Esophagus muscularis mucosa (tissue), 4 donors: ENCODE measurements at regions not wholly inside any gene's neighbourhood (a gene's known extent, or its start where the extent isn't known, plus 50 kb on each side); places are given as distances from the start of the nearest gene placed in this dataset.
"Not testable (repeated sequence)": the region's sequence is repeated elsewhere in the genome, so short reads cannot be mapped to it uniquely, and the experiment has no call there.

Source experiments
- DNase-seq: peaks from one replicate; pipeline ENCODE4 v3.0.0-alpha.2; 2017; ENCODE audit errors: extremely low spot score
- H3K27ac ChIP-seq, 4 donors: fragments of 200-600 bp; sonication (generic); replicated peaks in 1 of 4; 1 replicate in 3 of 4; 2 replicates in 1 of 4; pipeline ENCODE4 v1.5.1; 2016 to 2019; ENCODE audit warnings: mild to moderate bottlenecking in 1 of 4
- H3K27me3 ChIP-seq, 4 donors: fragments of 200-600 bp; sonication (generic); one replicate each; pipeline versions ENCODE4 v1.5.1 to v1.6.0; 2016 to 2019
- H3K36me3 ChIP-seq, 4 donors: fragments of 200-600 bp; sonication (generic); one replicate each; pipeline ENCODE4 v1.5.1; 2016 to 2019
- H3K4me1 ChIP-seq, 4 donors: fragments of 200-600 bp; sonication (generic); one replicate each; pipeline ENCODE4 v1.5.1; 2016 to 2019
- H3K4me3 ChIP-seq, 4 donors: fragments of 200-600 bp; sonication (generic); 1 replicate in 2 of 4; 2 replicates in 2 of 4; pipeline ENCODE4 v1.5.1; 2016 to 2019; ENCODE audit warnings: mild to moderate bottlenecking in 4 of 4, moderate library complexity in 1 of 4
- H3K9me3 ChIP-seq, 4 donors: fragments of 200-600 bp; sonication (generic); 1 replicate in 3 of 4; 2 replicates in 1 of 4; pipeline ENCODE4 v1.5.1; 2016 to 2019
- CTCF ChIP-seq, 3 experiments: fragments of 200-600 bp in 2 of 3; fragments of 450-650 bp in 1 of 3; sonication (generic) in 2 of 3; IDR thresholded peaks; one replicate each; pipeline ENCODE4 v1.5.1; 2017 to 2019; ENCODE audit warnings: antibody characterized with exemption in 3 of 3, mild to moderate bottlenecking in 2 of 3, moderate library complexity in 1 of 3
- EP300 ChIP-seq: sonication (generic); formaldehyde crosslinking; IDR thresholded peaks from one replicate; pipeline ENCODE4 v1.6.1; 2017; ENCODE audit warnings: antibody characterized with exemption
- POLR2A ChIP-seq: fragments of 450-650 bp; IDR thresholded peaks from one replicate; pipeline ENCODE4 v1.6.1; 2017; ENCODE audit warnings: antibody characterized with exemption, moderate library complexity, mild to moderate bottlenecking, low read depth
- POLR2AphosphoS5 ChIP-seq, 2 donors: sonication (generic); formaldehyde crosslinking; IDR thresholded peaks; one replicate each; pipeline ENCODE4 v1.6.1; 2017; ENCODE audit warnings: antibody characterized with exemption in 2 of 2
- WGBS: methylation state at CpG from one replicate; pipeline ENCODE4 v1.1.5; 2018; 5-methylcytosine and 5-hydroxymethylcytosine counted together
- intact Hi-C: fragments of 100-400 bp; cut with DNase I; formaldehyde crosslinking; loops from one replicate; pipeline ENCODE4 v1.15.1; 2023

- intact Hi-C loops: no loop called here
- no peaks in the 10 kb centered on the region for H3K27me3 ChIP-seq
- 58% methylated on average over 3 of the region's 3 CpGs for WGBS
- peaks cover 0 to 16% (median 4%) of the 10 kb centered on the region in 4 donors for H3K9me3 ChIP-seq
- H3K27ac ChIP-seq: no peak overlapping the region
- H3K4me1 ChIP-seq: peaks cover 0 to 9% (median 2%) of the 10 kb centered on the region in 4 donors
- H3K36me3 ChIP-seq: no peaks in the 10 kb centered on the region
- TF ChIP-seq CTCF (IDR thresholded peaks at IDR 0.05): no peak
- TF ChIP-seq EP300: no peak
- no peak for TF ChIP-seq POLR2A
- TF ChIP-seq POLR2AphosphoS5 (IDR thresholded peaks at IDR 0.05): no peak
- no peak overlapping the region for H3K4me3 ChIP-seq
- no peak for DNase-seq
Observed at GRCh38 chr3:146368882-146369523, 100.4 kb downstream of the PLSCR2 start.

- Histone ChIP-seq H3K4me3 (no peak overlapping the region), H3K4me1 (no peaks in the 10 kb centered on the region), H3K27me3 (no peaks in the 10 kb centered on the region), H3K36me3 (no peaks in the 10 kb centered on the region), H3K9me3 (peaks cover 0 to 9% (median 4%) of the 10 kb centered on the region in 4 donors), H3K27ac (no peak overlapping the region)
- WGBS: 87% methylated on average over 1 of the region's 1 CpG
- intact Hi-C loops: no loop called here
- TF ChIP-seq POLR2AphosphoS5 (IDR thresholded peaks at IDR 0.05) (no peak), EP300 (no peak), POLR2A (no peak), CTCF (IDR thresholded peaks at IDR 0.05) (no peak)
- no peak for DNase-seq
Observed at GRCh38 chr3:146359841-146360240, 108.9 kb upstream of the PLSCR4 start.

- DNase-seq, intact Hi-C loops, H3K27me3 ChIP-seq, H3K9me3 ChIP-seq, H3K4me1 ChIP-seq, H3K36me3 ChIP-seq, H3K27ac ChIP-seq, H3K4me3 ChIP-seq: not testable (repeated sequence)
- 93% methylated on average over 6 of the region's 6 CpGs for WGBS
Observed at GRCh38 chr3:146354421-146354820, 103.5 kb upstream of the PLSCR4 start.

- H3K4me3 ChIP-seq: no peak overlapping the region
- no peak overlapping the region for H3K27ac ChIP-seq
- DNase-seq: no peak
- no peaks in the 10 kb centered on the region for H3K36me3 ChIP-seq
- no peaks in the 10 kb centered on the region for H3K4me1 ChIP-seq
- WGBS: 86% methylated on average over 2 of the region's 2 CpGs
- no peak for TF ChIP-seq CTCF (IDR thresholded peaks at IDR 0.05)
- TF ChIP-seq POLR2A: no peak
- TF ChIP-seq EP300: no peak
- TF ChIP-seq POLR2AphosphoS5 (IDR thresholded peaks at IDR 0.05): no peak
- intact Hi-C loops: no loop called here
- H3K27me3 ChIP-seq: no peaks in the 10 kb centered on the region
- H3K9me3 ChIP-seq: no peaks in the 10 kb centered on the region
Observed at GRCh38 chr3:146350852-146351251, 99.9 kb upstream of the PLSCR4 start.

GRCh38 chr3:146345900-146346299 lies 95.0 kb upstream of the PLSCR4 start:
- peaks cover 0 to 28% (median 21%) of the 10 kb centered on the region in 4 donors for H3K4me1 ChIP-seq
- intact Hi-C loops: no loop called here
- no peak overlapping the region for H3K4me3 ChIP-seq
- H3K27ac ChIP-seq: no peak overlapping the region
- no peaks in the 10 kb centered on the region for H3K27me3 ChIP-seq
- TF ChIP-seq EP300: no peak
- TF ChIP-seq CTCF (IDR thresholded peaks at IDR 0.05): no peak
- TF ChIP-seq POLR2A: no peak
- no peaks in the 10 kb centered on the region for H3K36me3 ChIP-seq
- DNase-seq: no peak
- no peaks in the 10 kb centered on the region for H3K9me3 ChIP-seq
- whole genome bisulfite sequencing: 81% methylated on average over 2 of the region's 2 CpGs
